HG03175 (cell line): ENCODE measurements at regions not wholly inside any gene's neighbourhood (a gene's known extent, or its start where the extent isn't known, plus 50 kb on each side); places are given as distances from the start of the nearest gene placed in this dataset.
"Not testable (repeated sequence)": the region's sequence is repeated elsewhere in the genome, so short reads cannot be mapped to it uniquely, and the experiment has no call there.

Experiments
- ATAC-seq: cut with Tn5 transposase; IDR thresholded peaks from one replicate; pipeline ENCODE4 v1.9.1; 2021; ENCODE audit warnings: mild to moderate bottlenecking, moderate library complexity; ENCODE audit not compliant: unreplicated experiment

DNA sequence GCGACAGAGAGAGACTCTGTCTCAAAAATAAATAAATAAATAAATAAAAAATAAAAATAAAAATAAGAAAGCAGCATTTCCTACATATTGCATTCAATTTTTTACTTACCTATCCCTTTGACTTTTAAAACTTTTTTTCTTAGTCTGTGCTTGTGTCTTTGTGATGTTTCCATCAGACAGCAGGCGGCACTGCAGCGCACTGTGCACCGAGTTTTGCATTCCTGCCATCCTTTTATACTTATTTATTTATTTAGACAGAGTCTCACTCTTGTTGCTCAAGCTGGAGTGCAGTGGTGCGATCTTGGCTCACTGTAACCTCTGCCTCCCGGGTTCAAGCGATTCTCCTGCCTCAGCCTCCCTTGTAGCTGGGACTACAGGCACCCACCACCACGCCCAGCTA lies 203.9 kb downstream of the SPATA31A1 start:
- ATAC-seq, result peak; percentile 66

DNA sequence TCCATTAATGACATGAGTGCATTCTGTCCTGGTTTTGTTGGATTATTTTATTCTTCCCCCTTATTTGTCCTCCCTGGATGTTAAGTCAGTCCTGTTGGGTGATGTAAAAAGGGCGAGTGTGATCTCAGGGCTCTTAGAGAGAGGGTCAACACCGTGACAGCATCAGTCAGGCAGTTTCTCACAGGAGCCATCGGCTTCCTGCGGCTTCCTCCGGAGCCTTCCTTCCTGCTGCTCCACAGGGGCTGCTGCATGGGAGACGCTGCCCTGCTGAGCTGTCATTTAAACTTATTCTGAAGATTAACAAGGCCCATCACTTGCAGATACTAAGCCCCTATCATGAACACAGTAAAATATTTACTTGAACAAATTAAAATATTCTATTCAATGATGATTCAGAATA lies 211.3 kb downstream of the SPATA31A1 start:
- not testable (repeated sequence) for ATAC-seq

DNA sequence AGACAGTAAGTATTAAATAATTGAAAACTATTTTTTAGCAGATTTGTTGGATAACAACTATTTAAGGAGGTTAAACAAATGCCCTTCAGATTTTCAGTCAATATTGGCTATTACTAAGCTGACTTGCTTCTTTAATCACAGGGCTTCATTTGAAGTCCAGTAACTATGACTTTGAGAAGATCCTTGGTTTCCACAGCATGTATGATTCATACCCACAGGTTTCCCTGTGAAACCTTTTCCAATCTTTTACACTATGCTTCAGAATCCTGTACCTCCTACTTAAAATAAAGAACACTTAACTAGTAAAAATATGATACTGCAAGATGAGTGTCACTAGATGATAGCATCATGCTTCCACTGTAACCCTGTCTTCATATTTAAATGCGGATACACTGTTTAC lies 211.9 kb downstream of the SPATA31A1 start:
- ATAC-seq, result not testable (repeated sequence)

DNA sequence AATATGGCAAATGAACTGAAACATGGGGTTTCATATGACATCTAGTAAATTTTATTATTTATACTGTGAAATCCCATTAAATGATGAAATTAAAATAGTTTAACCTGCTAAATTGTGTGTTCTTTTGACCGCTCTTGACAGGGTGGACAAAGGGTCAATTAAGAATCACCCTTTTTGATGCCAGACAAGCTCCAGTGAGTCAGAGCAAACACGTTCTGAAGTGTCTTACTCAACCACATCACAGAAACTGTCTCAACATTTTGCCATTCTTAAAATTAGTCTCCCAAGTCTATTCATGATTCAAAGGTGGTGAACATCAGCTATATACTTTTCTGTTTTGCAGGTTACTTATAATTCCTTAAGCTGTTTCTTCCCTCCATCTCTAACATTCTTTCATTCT lies 213.4 kb downstream of the SPATA31A1 start:
- ATAC-seq, result not testable (repeated sequence)

DNA sequence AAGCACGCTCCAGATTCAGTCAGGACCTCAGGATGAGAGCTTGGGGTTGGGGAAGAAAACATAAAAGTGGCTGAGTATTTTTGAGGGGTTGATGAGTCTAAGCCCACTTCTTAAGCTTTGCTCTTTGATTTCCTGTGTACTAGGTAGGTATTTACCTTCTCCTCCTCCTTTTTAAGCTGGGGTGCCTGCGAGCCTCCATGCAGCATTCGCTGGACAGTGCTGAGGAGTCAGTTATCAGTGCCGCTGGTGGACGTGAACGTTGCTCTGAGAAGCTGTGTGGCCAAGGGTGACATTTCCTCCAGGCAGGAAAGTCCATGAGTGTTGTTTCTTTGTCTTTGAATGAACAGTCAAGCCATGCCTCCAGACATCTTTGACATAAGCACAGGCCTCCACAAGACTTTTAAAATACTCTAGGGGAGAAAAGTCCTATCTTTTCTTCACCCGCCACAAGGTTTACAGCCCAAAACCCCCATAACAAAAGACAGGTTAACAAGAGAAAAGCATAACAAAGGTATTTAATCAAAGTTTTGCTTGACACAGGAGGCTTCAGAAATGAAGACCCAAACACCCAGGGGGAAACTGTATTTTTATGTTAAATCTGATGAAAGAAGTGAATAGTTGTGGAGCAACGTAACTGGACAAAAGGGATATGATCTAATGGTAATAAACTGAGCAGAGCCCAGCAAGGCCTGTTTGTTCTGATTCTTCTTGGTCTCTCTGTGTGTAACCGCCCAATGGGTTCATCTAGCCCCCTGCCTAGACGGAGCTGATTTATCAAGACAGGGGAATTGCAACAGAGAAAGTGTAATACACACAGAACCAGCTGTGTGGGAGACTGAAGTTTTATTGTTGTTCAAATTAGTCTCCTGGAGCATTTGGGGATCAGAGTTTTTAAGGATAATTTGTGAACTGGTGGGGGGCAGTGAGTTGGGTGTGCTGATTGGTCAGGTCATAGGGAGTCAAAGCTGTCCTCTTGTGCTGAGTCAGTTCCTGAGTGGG lies 217.9 kb downstream of the SPATA31A1 start:
- ATAC-seq, result not testable (repeated sequence)

DNA sequence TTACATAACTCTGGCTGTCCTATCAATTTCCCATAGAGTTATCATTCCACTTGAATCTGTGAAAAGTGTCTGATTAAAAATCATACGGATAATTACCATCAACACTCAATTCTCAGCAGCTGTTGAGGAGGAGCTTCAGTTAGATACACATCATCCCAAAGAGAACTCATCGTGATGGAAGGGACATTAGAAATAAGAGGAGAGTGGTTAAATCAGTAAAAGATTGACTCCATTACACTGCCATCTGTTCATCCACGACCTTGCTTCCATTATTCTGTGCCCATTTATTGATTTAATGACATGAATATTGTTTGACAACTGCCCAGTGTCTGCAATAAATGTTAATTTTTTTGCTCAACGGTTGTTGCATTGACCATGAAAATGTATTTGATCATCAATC lies 223.5 kb downstream of the SPATA31A1 start:
- ATAC-seq, result not testable (repeated sequence)

DNA sequence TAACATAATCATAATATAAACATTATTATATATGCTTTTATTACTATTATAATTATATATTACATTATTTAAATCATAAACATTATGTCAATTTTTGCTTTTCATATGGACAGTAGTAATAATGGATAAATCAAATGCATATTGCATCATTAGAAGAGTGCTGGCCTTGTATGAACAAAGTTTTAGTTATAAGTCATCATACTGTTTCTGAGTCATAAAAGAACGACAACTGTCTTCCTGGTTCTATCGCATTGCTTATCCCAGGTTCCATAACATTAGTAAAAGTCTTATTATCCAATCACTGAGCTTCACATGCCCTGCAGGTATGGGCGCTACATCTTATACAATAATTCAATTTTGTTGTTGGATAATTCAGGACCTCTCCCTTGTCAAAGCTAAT lies 225.8 kb downstream of the SPATA31A1 start:
- ATAC-seq, result not testable (repeated sequence)

DNA sequence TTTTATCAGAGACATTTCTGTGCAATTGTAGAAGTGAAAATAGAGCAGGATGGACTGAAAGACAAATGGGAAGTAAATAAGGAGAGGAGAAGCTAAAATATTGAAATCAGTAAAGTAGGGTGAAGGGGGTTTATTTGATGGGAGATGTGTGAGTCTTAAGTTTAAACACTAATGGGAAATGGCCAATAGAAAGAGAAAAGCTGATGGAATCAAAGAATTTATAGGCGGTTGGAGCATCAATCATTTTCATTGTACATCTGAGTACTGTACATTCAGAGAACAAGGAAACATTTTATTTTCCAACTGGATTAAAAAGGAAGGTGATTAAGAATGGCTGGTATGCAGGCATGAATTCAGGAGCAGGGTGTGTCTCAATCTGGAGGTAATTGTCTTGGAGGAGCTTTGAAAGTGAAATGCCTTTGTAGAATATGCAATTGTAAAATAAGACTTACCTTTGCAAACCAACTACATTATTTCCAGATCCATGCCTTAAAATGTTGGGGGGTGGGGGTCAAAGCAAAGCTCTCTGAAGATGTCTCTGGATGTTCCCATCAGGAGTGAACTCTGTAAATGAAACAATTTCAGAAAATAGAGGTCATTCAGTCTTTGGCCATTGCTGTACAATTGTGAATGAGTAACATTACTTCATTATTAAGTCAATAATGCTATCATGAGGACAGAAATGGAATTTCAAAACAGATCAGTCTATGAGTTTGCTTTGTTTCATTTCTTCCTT lies 227.4 kb downstream of the SPATA31A1 start:
- not testable (repeated sequence) for ATAC-seq

DNA sequence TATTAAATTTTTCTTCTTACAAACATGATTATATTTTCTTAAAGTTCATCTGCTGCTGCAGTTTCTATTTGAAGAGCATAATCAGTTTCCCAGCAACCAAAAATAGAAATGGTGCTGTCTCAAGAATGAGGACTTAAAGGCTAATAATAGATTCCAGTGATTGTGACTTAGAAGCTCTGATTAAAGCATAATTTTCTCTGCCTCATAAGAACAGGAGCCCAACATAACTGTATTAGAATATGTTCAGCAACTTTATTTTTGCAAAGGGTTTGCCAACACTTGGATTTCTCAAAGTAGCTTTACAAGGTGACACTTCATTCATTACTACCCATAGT lies 227.9 kb downstream of the SPATA31A1 start:
- not testable (repeated sequence) for ATAC-seq

DNA sequence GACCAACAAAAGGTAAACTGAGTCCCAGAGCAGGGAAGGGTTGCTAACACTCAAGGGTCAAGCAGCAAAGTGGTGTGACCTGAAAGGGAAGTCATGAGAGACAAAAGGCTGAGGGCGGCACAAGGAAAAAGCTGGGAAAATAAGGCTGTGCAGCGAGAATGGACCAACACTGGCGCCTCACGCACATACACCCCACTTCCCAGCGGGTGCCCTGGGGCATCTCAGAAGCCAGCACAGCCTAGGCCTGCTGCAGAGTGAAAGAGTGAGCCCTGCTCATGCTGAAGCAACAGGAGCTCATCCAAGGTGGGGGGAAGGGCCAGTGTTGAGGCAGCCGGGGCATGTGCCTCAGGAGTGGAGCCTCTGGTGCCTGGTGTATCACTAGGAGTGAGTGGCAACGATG lies 229.8 kb downstream of the SPATA31A1 start:
- ATAC-seq, result not testable (repeated sequence)

DNA sequence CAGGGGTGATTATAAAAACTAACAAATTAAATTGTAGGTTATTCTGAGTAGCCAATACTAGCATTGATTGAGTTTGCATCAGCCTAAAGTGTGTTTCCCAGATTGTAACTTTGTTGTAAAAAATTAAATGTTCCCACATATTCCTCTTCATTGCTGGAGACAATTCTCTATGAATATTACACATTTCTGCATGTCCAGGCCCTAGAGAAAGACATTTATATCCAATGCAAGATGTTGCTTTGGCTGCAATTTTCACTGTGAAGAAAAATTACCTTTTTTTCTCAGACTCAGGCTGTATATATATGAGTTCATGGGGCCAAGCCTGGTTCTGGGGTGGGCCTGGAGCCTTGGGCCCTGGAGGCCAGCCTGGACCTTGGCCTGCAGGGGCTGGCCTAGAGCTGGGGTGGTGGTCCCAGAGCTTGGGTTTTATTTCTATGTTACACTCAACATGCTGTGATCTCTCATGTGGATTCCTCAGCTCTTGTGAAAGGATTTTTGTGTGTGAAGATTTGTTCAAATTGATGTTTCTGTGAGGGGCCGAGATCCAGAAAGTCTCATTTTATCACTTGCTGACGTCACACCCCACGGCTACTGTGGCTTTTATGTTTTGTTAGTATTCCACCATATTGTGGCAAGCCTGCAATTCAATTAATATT lies 232.5 kb downstream of the SPATA31A1 start:
- ATAC-seq, result no peak

DNA sequence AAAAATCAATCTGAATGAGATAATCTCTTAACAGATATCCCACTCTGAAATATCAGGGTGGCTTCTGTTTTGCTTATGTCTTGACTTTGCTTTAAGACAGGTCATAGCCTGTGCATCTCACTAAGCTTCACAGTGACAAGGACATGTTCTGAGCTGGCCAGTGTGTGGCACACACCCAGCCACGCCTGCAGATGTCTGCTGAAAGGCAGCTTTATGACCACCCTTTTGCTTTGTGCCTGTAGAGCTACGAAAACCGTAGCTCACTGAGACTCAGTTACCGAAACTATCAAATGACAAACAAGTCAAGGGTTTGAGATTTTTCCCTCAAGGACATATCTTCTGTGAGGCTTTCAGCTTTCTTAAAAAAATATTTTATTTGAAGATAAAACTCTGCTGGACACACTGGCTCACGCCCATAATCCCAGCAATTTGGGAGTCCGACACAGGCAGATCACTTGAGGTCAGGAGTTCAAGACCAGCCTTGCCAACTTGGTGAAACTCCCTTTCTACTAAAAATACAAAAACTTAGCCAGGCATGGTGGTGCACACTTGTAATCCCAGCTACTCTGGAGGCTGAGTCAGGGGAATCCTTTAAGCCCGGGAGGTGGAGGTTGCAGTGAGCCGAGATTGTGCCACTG lies 233.2 kb downstream of the SPATA31A1 start:
- ATAC-seq, result no peak

DNA sequence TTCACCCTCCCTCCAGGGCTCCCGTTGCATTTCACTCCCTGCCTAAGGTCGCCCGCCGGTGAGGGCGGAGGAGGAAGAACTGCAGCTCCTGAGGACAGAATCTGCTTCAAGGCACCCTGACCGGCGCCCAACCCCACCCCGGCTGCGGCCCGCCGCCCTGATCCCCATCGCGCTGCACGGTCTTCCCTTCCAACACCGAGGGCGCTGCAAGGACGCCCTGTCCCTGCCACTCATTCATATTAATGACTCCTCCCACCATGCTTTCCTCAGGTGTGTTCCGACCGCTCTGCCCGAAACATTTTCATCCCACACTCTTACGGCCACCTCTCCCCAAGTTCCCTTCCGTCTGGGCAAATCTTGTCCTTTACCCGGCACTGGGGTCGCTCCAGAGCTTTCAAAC lies 248.6 kb downstream of the SPATA31A1 start:
- not testable (repeated sequence) for ATAC-seq

DNA sequence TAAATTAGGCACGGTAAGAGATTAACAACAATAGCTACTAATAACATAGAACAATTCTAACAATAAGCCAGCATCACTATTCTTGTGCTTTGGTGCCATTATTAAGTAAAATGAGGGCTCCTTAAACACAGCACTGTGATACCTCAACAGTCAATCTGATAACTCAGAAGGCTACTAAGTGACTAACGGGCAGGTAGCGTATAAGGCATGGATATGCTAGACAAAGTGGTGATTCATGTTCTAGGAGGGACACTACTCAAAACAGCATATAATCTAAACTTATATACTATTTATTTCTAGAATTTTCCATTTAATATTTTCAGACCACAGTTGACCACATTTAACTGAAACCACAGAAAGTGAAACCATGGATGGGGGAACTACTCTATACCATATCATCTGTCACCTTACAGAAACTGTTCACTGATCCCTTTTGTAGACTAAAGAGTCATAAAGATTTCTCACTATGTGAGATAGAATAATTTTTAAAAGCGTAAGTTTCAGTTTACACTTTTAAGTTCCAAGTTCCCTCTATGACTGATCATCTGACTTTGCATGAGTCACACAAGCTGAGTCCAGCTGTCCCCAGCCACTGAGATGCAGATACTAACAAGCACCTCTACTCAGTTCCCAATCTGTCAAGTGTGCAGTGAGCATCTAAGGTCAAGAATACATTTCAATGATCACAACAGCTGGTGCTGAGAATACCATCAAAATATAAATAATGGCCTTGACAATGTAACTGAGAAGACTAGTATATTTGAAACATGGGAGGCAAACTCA lies 256.2 kb downstream of the SPATA31A1 start:
- ATAC-seq, result peak; percentile 99

DNA sequence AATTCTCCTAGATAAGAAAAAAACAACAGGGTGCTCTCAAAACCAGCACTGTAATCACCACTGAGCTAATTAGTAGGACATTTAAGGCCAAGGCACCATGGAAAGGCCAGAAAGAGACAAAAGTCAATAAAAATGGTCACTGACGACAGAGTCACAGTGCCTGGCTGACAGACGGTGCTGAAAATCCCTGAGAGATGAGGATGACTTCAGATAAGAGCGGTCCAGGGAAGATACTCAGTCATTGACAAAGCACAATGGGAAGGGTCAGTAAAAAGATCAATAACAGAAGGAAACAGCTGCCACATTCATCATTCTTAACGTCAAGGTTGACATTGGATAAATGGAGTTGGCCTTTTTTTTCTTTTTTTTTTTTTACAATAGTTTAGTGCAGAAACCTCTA lies 261.0 kb downstream of the SPATA31A1 start:
- not testable (repeated sequence) for ATAC-seq

DNA sequence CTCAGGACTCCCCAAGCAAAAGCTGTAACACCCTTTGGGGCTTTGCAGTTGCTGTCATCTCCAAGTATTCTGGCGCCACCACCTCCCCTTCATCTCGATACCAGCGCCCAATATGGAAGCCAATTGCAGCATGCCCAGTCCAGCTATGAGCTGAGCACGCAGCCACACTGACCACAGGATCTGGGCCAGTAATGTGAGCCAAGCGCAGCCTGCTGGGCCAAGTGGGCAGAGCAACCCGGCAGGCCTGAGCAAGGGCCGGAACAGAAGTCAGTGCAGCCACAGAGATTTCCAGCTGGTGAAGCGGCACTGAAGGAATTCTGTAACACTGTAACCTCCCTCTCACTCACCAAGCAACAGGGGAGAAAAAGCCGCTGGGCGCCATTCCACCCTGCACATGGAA lies 268.6 kb downstream of the SPATA31A1 start:
- ATAC-seq, result not testable (repeated sequence)

DNA sequence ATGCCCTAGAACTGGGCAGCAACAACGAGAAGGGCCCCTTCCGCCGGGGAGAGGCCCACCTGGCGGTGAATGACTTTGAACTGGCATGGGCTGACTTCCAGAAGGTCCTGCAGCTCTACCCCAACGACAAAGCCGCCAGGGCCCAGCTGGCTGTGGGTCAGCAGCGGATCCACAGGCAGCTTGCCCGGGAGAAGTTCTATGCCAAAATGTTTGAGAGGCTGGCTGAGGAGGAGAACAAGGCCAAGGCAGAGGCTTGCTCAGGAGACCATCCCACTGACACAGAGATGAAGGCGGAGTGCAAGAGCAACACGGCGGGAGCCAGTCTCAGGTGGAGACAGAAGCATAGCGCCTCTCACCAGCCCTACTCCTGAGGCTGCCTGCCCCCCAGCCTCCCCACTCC lies 276.6 kb downstream of the SPATA31A1 start:
- not testable (repeated sequence) for ATAC-seq

DNA sequence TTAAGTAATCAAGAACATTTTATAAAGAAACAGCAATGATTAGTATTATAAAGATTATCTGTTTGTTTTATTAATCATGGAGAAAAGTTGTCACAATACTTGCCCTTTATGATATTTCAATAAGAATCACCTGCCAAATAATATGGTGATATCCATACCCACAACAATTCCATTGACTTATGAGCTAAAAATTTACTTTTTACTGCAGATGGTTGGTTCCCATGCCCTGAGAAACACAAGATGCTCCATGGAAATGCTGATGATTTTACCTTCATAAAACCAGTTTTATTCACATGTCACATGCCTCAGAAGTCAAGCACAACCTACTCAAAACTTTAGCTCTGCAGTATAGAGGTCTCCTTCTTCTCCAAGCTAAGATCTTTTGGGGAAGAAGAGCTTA lies 293.6 kb downstream of the SPATA31A1 start:
- not testable (repeated sequence) for ATAC-seq

DNA sequence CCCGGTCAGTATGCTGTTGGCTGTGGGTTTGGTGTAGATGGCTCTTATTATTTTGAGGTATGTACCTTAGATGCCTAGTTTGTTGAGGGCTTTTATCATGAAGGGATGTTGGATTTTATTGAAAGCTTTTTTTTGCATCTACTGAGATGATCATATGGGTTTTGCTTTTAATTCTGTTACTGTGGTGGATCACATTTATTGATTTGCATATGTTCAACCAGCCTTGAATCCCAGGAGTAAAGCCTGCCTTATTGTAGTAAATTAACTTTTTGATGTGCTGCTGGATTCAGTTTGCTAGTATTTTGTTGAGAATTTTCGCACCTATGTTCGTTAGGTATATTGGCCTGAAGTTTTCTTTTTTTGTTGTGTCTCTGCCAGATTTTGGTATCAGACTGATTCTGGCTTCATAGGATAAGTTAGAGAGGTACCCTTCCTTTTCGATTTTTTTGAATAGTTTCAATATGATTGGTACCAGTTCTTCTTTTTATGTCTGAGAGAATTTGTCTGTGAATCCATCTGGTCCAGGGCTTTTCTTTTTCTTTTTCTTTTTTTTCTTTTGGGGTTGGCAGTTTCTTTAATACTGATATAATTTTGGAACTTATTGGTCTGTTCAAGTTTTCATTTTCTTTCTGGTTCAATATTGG lies 301.6 kb downstream of the SPATA31A1 start:
- ATAC-seq, result peak; percentile 83

DNA sequence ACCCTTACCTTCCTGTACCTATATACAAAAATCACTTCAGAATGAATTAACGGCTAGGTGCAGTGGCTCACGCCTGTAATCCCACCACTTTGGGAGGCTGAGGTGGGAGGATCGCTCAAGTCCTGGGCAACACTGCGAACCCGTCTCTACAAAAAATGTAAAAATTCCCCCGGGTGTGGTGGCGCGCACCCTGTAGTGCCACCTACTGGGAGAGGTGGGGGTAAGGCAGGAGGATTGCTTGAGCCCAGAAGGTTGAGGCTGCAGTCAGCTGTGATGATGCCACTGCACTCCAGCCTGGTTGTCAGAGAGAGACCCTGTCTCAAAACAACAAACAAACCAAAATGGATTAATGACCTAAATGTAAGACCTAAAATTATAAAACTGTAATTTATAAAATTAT lies 307.6 kb downstream of the SPATA31A1 start:
- not testable (repeated sequence) for ATAC-seq
